Astrocyte of the hippocampus (primary cell): ENCODE measurements at regions not wholly inside any gene's neighbourhood (a gene's known extent, or its start where the extent isn't known, plus 50 kb on each side); places are given as distances from the start of the nearest gene placed in this dataset.
"Not testable (repeated sequence)": the region's sequence is repeated elsewhere in the genome, so short reads cannot be mapped to it uniquely, and the experiment has no call there.

Source experiments
- DNase-seq: peaks from one replicate; pipeline ENCODE4 v3.0.0; 2011; ENCODE audit warnings: low read depth, low spot score

DNA sequence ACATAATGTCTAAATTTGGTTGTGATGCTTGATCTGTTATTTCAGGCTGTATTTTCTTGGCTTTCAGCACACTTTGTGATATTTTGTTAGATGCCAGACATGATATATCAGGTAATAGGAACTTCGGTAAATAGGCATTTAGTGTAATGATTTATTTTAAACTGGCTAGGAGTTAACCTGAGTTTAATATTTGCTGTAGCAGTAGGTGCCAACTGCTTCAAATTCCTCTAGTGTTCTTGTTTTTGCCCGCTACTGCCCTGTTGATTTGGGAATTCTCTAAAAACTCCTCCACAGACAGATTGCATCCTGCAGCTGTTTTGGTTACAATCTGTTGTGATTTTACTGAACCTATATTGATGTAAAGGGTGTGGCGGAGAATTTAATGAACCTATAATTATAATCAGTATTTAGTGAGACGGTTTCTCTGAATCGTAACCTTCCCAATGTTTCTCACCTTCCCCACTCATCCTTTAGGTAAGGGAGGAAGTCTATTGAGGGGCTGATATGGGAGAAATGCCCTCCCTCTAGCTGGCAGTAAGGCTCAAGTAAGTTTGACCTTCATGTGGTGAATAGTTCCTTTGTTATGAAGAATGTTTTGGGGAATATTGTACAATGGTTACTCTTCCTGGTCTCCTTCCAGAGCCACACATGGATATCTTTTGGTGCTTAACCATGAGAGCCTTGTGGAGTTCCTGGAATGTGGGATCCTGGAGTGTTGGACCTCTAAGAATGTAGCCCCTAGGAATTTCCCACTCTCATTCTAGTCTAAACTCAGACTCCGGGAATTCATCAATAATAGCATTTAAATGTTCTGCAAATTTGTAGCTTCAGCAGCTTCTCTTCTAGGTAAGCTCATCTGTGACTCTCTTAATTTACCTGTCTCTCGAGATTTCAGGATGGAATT lies 634.1 kb downstream of the FSCB start:
- DNase-seq = peak; percentile 4

DNA sequence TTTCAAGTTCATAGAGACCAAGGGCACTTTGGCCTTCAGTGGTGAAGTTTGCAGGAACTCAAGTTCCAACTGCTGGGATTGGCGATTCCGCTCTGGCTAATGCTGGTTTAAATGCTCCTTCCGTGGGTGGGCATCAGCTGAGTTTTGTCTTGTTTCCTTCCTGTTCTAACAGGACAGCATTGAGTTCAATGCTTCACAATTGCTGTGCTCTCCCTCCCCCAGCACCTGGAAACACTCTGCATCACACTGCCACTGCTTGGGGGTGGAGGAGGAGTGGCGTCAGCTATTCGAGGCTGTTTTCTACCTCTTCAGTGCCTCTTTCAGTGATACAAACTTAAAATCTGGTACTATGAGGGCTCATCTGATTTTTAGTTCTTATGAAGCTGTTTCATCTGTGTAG lies 634.9 kb downstream of the FSCB start:
- DNase-seq = no peak

DNA sequence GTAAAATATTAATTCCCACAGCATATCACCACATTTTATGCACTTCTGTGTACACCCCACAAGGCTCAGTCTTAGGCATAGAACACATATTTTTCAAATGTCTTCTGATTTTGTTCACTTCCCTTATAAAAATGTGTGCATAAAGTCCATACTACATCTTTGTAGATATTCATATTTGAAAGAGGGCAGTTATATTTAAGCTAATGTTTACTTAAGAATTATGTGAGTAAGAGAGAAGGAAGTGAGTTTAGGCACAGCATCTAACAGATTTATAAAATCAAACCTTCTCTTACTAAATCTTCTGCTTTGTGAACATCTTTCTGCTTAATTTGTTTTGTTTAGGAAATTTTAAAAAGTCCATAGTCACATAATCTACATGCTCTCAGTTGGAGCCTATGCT lies 648.1 kb downstream of the FSCB start:
- DNase-seq = no peak

DNA sequence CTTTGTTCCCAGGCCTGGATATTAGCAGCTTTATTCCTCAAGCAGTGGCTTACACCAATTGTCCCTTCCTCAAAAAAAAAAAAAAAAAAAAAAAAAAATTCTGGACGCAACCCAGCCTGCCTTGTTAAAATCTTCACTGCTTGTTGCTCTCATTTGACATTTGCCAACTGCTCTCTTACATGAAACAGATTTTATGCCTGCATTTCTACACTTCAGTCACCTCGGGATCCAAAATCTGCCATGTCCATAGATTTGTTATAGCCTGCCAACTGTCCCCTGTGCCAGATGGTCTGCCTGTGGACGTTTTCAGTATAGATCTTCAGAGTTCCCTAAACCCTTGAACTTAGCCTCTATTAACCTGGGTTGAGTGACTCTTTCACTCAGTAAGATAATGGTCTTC lies 651.5 kb downstream of the FSCB start:
- DNase-seq = no peak

DNA sequence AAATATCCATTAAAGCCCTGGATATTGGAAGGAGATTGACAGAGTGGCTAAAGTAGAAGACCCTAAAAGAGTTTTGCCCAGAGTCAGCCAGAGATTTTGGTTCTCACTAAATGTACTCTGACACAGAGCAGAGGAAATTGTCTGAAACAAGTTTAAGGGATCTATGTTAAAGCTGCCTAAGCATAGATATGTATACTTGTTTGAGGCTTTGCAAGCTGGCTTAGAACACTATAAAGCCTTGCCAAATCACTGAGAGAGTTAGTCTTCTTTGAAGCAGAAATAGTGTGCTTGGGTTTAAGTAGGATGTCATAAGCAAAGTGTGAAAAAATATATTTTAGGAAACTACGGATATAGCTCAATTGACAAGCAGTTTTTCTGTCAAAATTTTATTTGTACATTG lies 653.5 kb downstream of the FSCB start:
- no peak for DNase-seq

DNA sequence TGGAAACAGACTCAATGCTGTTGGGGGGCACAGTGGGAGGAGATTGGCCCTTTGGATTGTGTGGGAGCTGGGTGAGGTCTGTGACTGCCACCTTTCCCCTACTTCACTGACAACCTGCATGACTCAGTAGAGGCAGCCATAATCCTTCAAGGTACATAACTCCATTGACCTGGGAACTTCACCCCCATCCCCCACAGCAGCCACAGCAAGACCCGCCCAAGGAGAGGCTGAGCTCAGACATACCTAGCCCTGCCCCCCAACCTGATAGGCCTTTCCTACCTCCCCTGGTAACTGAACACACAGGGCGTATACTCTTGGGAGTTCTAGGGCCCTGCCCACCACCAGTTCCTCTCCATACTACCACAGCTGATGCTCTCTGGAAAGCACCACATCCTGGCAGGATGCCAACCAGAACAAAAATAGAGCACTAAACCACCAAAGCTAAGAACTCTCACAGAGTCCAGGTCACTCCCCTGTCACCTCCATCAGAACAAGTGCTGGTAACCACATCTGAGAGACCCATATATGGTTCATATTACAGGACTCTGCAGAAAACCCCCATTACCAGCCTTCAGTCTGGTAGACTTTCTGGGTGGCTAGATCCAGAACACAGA lies 703.9 kb downstream of the FSCB start:
- no peak for DNase-seq

DNA sequence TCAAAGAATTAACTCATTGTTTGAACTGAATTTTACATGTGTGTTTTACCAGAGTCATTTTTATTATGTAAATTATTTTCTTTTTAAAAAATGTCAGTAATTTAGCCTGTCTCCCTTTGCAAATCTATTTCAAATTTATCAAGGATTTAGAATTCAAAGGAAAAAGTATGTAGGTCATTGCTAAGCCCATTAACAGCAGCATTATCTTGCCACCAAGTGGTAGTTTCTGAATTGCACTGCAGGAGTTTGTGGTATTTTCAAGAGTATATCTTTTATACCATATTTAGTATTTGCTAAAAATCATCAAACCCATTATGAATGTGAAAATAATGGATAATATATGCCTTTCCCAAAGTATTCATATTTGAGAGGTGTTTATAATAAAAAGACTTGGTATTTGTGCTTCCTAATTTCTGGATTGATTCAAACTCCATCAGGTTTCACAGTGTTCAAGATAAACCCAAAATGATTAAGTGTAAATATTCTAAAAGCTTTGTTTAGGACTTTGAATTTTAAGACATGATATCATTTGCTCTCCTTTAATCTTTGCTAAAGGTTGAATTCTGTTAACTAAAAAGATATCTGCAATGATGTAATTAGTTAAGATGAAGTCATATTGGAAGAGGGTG lies 711.4 kb downstream of the FSCB start:
- peak; percentile 15 for DNase-seq

DNA sequence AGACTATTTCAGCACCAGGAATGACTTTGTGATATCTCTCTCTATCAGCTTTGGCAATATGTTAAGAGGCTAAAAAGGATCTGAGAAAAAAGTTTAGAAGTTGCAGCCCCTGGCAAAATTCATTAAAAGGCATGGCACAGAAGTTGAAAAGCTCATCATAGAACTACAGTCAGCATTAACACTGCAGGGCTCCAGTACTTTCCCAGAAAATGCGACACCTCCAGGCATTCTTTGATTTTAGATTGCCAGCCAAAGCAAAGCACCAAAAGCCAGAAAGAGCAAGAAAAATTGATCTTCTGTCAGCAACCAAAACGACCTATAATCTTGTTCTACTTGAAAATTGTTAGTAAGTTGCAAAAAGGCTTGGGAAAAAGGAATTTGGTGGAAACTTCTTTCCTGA lies 713.5 kb downstream of the FSCB start:
- no peak for DNase-seq

DNA sequence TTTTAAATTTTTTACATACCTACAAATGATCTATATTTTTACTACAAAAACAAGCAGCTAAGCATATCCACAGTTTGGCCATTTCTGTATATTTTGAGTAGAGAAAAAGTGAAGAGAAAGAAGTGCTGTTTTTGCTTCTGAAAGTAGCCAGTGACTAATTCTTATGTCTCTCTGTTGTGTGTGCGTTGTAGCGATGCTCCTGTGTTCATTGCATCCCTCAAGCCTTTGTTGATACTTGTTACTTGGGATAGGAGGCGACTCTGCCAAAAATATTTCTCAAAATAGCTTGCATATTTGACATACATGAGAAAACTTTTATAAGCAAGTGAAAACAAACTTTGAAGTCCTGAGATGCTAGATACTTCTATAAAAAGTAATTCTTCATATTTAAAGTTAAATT lies 714.1 kb downstream of the FSCB start:
- peak; percentile 1 for DNase-seq

DNA sequence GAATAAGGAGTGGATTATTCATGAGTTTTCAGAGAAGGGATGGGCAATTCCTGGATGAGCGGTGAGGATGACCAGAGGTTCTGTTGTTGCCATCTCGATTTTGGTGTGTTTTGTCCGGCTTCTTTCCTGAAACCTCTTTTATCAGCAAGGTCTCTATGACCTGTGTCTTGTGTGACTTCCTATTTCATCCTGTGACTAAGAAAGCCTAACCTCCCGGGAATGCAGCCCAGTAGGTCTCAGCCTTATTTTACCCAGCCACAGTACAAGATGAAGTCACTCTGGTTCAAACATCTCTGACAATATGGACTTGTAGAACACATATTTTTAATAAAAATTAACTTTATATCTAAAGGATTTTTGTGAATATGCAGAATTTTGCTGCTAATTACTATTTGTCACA lies 716.4 kb downstream of the FSCB start:
- no peak for DNase-seq

DNA sequence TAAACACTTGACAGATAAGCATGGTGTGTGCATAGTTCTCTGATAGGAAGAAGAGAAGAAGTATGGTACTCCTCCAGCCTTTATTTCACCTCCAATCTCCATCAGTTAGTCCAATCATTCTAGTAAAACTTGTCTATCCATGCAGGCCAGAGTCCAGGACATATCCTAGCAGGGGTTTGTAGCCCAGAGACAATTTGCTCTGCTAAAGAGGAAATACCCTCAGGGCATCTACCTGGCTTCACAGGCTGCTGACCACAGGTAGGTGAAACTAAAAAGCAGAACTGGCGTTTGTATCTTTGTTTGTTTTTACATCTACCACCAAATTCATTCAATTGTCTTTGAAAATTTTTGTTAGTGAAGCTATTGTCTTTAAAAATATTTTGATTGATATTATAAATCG lies 717.6 kb downstream of the FSCB start:
- DNase-seq = no peak

DNA sequence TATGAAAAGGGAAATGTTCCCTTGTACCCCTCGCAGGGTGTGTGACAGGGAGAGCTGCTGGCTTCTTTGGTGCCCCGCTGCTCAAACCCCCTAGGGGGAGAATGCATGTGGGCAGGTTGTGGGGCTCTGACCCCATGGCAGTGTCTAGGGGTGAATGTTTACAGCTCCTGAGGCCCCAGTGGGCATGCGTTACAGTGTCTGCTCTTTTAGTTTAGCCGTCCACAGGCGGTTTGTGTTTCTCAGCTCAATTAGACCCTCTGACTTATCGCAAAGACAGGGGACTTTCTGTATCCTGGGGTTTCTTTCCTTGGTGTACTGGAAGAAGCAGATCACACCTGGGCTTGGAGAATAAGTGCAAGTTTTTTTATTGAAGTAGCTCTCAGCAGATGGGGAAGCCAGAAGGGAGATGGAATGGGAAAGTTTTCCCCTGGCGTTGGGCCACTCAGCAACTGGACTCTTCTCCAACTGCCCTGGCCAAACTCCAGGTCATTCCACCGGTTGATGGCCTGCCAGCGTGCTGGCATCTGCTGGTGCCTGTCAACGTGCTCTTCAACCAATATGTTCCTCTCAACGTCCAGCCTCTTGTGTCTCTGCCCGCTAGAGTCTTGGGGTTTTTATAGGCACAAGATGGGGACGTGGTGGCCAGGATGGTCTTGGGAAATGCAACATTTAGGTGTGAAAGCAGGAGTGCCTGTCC lies 720.9 kb downstream of the FSCB start:
- DNase-seq = no peak

DNA sequence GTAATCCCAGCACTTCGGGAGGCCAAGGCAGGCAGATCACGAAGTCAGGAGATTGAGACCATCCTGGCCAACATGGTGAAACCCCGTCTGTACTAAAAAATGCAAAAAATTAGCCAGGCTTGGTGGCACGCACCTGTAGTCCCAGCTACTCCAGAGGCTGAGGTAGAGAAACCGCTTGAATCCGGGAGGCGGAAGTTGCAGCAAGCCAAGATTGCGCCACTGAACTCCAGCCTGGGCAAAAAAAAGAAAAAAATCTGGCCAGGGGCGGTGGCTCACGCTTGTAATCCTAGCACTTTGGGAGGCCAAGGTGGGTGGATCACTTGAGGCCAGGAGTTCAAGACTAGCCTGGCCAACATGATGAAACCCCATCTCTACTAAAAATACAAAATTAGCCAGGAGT lies 722.7 kb downstream of the FSCB start:
- DNase-seq = not testable (repeated sequence)

DNA sequence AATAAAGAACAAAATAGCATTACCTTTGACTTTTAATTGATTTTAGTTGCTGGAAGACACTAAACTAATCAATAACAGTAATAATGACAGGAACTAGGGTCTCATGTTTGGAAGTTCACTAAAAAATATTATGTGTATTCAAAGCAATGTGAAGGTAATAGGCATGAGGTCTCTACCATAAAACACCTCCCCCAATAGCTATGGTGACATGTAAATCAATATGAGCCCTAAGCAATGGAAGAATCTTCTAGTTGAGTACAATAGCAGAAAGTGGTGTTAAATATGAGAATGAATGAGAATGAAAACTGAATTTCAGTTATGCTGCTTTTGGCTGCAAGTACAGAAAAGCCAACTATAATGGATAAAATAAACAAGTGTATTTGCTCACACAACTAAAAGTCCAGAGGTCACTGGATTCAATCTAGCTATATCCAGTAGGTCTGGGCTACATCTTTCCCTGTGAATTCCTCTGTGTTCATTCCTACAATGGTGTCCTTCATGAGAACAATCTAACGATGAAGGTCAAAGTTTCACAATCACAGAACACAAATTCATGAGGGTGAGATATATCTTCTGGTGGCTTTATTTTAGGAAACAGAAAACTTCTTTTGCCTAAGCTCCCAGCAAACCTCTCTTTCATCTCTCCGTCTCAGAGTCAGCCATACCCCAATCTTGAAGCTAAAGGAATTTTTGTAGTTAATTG lies 728.0 kb downstream of the FSCB start:
- no peak for DNase-seq

DNA sequence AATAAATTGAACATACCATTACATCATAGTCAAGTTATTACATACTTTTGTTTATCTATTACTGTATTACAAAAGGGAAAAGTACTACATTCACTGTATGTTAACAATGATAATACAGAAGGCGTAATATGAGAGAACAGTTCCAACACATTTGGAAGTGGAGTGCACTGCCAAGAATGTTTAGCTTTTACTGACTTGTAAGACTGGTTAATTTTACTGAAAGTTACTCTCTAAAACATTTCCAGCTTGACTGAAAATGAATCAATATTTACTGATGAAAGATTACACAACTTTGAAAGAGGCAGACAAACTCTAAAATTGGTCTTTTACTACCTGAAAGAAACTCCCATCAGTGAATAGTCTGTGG lies 728.5 kb downstream of the FSCB start:
- DNase-seq = no peak

DNA sequence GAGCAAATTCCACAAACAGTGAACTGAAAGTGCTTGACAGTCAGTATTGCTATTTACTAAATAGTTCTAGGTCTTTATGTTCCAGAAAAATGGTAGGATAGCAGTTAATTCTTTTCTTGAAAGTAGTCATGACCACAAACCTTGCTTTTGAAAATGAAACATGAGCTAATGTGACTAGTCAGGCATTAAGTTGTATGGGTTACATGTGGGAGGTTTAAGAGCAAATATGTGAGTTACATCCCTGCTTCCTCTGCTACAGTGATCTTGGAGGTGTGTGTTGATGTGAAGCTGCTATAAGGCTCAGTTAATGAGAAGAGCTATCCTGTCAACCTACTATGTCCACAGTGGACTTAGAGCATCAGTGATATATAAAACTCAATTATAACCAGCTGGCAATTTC lies 741.6 kb downstream of the FSCB start:
- peak; percentile 2 for DNase-seq

DNA sequence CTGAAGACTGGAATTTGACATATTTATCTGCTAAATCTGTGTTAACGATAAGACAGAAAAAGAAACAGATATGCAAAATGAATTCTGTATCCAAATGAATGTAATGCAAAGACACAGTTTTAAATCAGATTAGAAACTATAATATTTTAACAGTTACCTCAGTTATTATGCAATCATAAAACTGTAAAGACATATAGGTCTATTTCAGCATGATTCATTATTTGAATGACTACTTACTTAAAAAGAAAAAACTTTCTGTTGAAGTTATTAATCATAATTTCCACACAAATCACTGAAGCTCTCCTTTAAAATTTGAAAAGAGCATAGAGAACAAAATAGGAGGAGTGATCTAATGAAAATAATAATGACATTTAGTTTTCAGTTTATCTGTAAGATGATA lies 742.6 kb downstream of the FSCB start:
- no peak for DNase-seq

DNA sequence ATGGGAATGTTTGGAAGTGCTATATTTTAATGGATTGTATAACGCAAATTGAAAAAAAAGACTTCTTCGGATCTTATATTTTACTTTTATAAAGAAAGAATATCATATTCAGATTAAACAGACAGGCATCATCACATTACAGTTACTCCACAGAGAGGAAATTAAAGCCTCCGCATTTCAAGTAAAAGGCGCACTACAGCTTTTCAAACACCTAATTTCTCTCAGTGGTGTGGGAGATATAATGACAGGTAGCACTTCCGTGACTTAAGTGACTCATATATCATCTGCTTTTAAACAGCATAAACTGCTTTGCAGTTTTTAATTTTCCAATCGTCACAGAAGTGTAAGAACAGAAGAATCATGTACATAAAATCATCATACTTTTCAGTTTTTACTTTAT lies 751.4 kb downstream of the FSCB start:
- DNase-seq = no peak

DNA sequence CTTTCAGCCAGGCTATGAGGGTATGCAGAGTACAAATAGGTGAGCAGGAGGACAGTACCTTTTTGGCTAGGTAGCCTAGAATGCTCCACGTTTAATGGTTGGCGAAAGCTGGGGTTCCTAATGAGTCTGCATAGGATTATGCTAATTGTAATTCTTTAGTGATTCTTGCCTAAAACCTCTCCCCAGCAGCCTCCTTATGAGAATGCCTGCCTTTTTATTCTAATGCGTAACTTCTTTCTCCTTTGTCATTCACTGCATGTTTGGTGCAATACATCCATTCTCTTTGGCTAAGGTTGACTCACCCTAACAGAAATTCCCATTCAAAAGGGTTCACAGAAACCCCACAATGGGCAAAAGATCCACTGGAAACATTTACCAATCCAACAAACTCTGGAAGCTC lies 752.2 kb downstream of the FSCB start:
- DNase-seq = peak; percentile 1

DNA sequence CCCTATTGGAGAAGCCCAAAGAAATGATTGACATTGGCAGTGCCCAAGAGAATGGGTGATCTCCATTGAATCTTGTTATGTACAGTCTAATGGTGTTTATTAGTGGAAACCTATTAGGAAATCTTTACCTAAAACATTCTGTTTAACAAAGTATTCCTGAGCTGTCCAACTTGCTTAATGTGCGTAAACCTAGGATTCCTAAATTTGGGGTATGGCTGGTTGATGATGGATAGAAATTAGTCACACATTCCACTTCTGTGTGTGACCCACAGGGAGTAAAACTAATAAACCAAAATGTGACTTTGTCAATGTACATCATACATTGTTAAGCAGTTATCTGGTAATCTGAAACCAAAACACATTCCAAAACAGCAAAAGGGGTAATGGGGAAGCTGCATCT lies 761.3 kb downstream of the FSCB start:
- DNase-seq = no peak

DNA sequence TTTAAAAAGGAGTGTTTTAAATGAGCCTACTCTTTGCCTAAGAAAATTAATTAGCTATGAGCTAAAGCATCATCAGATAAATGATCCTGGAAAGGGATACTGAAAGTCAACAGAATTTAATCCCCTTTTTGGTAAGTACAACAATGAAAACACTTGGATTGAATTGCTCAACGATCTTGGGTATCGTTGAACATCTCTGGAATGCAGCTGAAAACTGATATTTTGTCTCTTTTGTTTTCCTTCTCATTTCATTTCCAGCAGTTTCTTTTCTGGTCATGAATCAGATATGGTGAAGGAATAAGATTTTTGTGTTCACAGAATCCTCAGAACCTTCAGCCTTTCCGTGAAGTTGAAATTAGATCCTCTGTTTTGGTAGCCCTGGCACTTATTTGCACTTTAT lies 771.2 kb downstream of the FSCB start:
- DNase-seq = no peak

DNA sequence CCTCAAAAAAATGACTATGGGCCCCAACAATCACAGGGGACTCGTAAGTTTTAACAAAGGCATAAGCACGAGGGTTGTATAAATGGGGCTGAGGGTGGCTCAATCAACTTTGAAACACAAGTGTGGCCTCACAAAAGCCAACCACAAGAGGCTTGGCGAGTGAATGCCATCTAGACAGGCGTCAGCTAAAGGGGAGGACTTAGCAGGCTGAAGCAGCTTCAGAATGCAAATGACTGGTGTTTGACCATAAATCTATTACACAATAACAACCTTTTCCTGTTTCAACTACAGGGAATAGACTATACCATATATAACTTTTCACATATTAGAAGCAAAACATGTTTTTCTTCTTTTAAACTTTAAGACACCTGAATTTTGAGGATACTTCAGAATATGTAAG lies 777.9 kb downstream of the FSCB start:
- DNase-seq = peak; percentile 29
